SU-DHL-6 (cell line): ENCODE measurements at regions not wholly inside any gene's neighbourhood (a gene's known extent, or its start where the extent isn't known, plus 50 kb on each side); places are given as distances from the start of the nearest gene placed in this dataset.

Experiments
- H2AFZ ChIP-seq: fragments of 200-600 bp; sonication (generic); 2 replicates; pipeline ENCODE4 v1.6.1; 2014; ENCODE audit warnings: low read depth, mild to moderate bottlenecking, moderate library complexity, mixed read lengths, antibody characterized with exemption, low read length; ENCODE audit not compliant: severe bottlenecking
- H3F3A ChIP-seq: fragments of 200-600 bp; shearing (Covaris generic); 2 replicates; pipeline ENCODE4 v1.6.0; 2016; ENCODE audit warnings: antibody characterized with exemption, mild to moderate bottlenecking; ENCODE audit not compliant: insufficient read depth
- H3K27ac ChIP-seq: fragments of 200-600 bp; sonication (generic); 2 replicates; pipeline ENCODE4 v1.5.1; 2016; ENCODE audit warnings: low read depth, mild to moderate bottlenecking, low read length, moderate library complexity, mixed read lengths
- H3K27me3 ChIP-seq: fragments of 200-600 bp; sonication (generic), shearing (Covaris generic); 2 replicates; pipeline ENCODE4 v1.6.0; 2014; ENCODE audit warnings: mild to moderate bottlenecking, low read length
- H3K36me3 ChIP-seq: fragments of 200-600 bp; sonication (generic); 2 replicates; pipeline ENCODE4 v1.6.1; 2014; ENCODE audit warnings: mild to moderate bottlenecking, low read length, mixed read lengths
- H3K4me2 ChIP-seq: fragments of 300-600, 200-600 bp; shearing (Covaris generic), sonication (generic); 2 replicates; pipeline ENCODE4 v1.6.0; 2014; ENCODE audit warnings: low read length, low read depth, mild to moderate bottlenecking; ENCODE audit not compliant: poor library complexity, severe bottlenecking
- H3K4me3 ChIP-seq: fragments of 200-600 bp; sonication (generic); 2 replicates; pipeline ENCODE4 v1.5.1; 2014; ENCODE audit warnings: antibody characterized with exemption, low read length, mild to moderate bottlenecking, mixed read lengths; ENCODE audit not compliant: insufficient read depth, poor library complexity, severe bottlenecking
- H3K79me2 ChIP-seq: fragments of 200-600 bp; sonication (generic); 2 replicates; pipeline ENCODE4 v1.6.1; 2014; ENCODE audit warnings: mild to moderate bottlenecking, low read length, moderate library complexity; ENCODE audit not compliant: insufficient read depth
- H3K9ac ChIP-seq: fragments of 200-600 bp; sonication (generic); 2 replicates; pipeline ENCODE4 v1.7.0; 2014; ENCODE audit warnings: mild to moderate bottlenecking, low read length
- H3K9me2 ChIP-seq: fragments of 200-600 bp; sonication (generic); replicated peaks from 2 replicates; pipeline ENCODE4 v1.6.1; 2014; ENCODE audit warnings: low read length; ENCODE audit not compliant: insufficient read depth
- H3K9me3 ChIP-seq: fragments of 200-600 bp; sonication (generic); 2 replicates; pipeline ENCODE4 v1.6.1; 2014; ENCODE audit warnings: low read length, mixed read lengths; ENCODE audit not compliant: insufficient read depth
- H4K20me1 ChIP-seq: fragments of 200-600 bp; sonication (generic); 2 replicates; pipeline ENCODE4 v1.6.1; 2014; ENCODE audit warnings: low read depth, mild to moderate bottlenecking, antibody characterized with exemption, low read length, moderate library complexity, mixed read lengths
- CTCF ChIP-seq: fragments of 200-600 bp; sonication (generic); IDR thresholded peaks from one replicate; pipeline ENCODE4 v1.5.1; 2017; ENCODE audit warnings: antibody characterized with exemption, mild to moderate bottlenecking, low read length, moderate library complexity; ENCODE audit not compliant: insufficient read depth, poor library complexity, severe bottlenecking
- EZH2phosphoT487 ChIP-seq: fragments of 200-600 bp; sonication (generic), shearing (Covaris generic); conservative IDR thresholded peaks from 2 replicates; pipeline ENCODE4 v1.6.1; 2018; ENCODE audit warnings: mild to moderate bottlenecking, antibody characterized with exemption, low read length, moderate library complexity, mixed read lengths

DNA sequence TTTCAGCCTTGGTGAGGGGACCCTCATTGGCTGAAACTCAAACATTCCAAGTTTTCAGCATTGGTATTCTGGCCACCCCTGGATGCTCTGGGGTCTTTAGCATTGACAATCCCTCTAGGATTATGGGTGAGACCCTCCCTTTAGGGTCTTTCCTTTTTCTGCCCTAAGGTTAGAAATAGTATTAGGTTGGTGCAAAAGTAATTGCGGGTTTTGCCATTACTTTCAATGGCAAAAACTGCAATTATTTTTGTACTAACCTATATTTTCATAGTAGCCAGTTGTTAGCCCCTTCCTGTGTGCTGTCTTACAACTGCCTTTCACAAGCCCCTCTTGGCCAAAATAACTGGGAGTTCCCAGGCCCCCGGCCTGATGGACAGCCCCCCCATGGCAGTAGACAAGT lies 648.4 kb downstream of the PTPRU start:
- no peak for TF ChIP-seq EZH2phosphoT487
- no peak for TF ChIP-seq CTCF
- Histone ChIP-seq H4K20me1 (no peaks in the 10 kb centered on the region), H3K9ac (no peak overlapping the region), H3K9me3 (no peaks in the 10 kb centered on the region), H3K36me3 (no peaks in the 10 kb centered on the region), H3K79me2 (no peaks in the 10 kb centered on the region), H3K27ac (no peak overlapping the region), H3K4me2 (no peak overlapping the region), H3F3A (no peaks in the 10 kb centered on the region), H3K4me3 (no peak overlapping the region), H3K27me3 (no peaks in the 10 kb centered on the region), H2AFZ (no peak overlapping the region), H3K9me2 (no peaks in the 10 kb centered on the region)

GRCh38 chr1:29883986-29884385 lies 647.7 kb downstream of the PTPRU start:
- H3K9me3 ChIP-seq = no peaks in the 10 kb centered on the region
- H3K36me3 ChIP-seq = no peaks in the 10 kb centered on the region

DNA sequence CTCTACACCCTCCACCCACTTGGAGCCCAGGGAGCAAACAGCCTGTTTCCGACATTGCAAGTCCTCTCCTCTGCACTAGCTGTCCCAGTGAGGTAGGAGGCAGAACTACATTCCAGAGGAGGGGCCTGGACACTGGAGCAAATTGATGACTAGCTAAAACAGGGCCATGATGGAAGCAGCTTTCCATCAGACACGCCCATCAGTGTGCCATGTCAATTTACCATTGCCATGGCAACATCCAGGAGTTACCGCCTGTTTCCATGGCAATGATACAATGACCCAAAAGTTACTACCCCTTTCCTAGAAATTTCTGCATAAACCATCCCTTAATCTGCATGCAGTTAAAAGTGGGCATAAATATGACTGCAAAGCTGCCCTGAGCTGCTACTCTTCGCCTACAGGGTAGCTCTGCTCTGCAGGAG lies 647.1 kb downstream of the PTPRU start:
- no peaks in the 10 kb centered on the region for H3K9me3 ChIP-seq
- H3K79me2 ChIP-seq = no peaks in the 10 kb centered on the region
- H3K4me2 ChIP-seq = no peak overlapping the region
- H3K27me3 ChIP-seq = no peaks in the 10 kb centered on the region
- H3K9ac ChIP-seq = no peak overlapping the region
- no peak overlapping the region for H3K27ac ChIP-seq
- no peaks in the 10 kb centered on the region for H3K9me2 ChIP-seq
- no peaks in the 10 kb centered on the region for H3F3A ChIP-seq
- no peak overlapping the region for H3K4me3 ChIP-seq
- H2AFZ ChIP-seq = no peak overlapping the region
- no peaks in the 10 kb centered on the region for H4K20me1 ChIP-seq
- no peak for TF ChIP-seq CTCF
- TF ChIP-seq EZH2phosphoT487 = no peak
- no peaks in the 10 kb centered on the region for H3K36me3 ChIP-seq

More at GRCh38 chr1:29883986-29884385, 647.7 kb downstream of the PTPRU start:
- TF ChIP-seq CTCF (no peak), EZH2phosphoT487 (no peak)
- Histone ChIP-seq H3K4me2 (no peak overlapping the region), H3K9ac (no peak overlapping the region), H3K4me3 (no peak overlapping the region), H4K20me1 (no peaks in the 10 kb centered on the region), H3K9me2 (no peaks in the 10 kb centered on the region), H3F3A (no peaks in the 10 kb centered on the region), H2AFZ (no peak overlapping the region), H3K27ac (no peak overlapping the region), H3K27me3 (no peaks in the 10 kb centered on the region), H3K79me2 (no peaks in the 10 kb centered on the region)

GRCh38 chr1:29880556-29880955 lies 644.2 kb downstream of the PTPRU start:
- Histone ChIP-seq H3K9me2 (no peaks in the 10 kb centered on the region), H3K9ac (no peak overlapping the region), H3F3A (no peaks in the 10 kb centered on the region), H4K20me1 (no peaks in the 10 kb centered on the region), H3K9me3 (no peaks in the 10 kb centered on the region), H3K27ac (no peak overlapping the region), H3K4me2 (no peak overlapping the region), H3K4me3 (no peak overlapping the region), H3K36me3 (no peaks in the 10 kb centered on the region), H3K79me2 (no peaks in the 10 kb centered on the region), H2AFZ (no peak overlapping the region), H3K27me3 (no peaks in the 10 kb centered on the region)
- no peak for TF ChIP-seq EZH2phosphoT487
- TF ChIP-seq CTCF = no peak
